Neural progenitor cell (in vitro differentiated cells): ENCODE measurements at regions not wholly inside any gene's neighbourhood (a gene's known extent, or its start where the extent isn't known, plus 50 kb on each side); places are given as distances from the start of the nearest gene placed in this dataset.

ENCODE experiments used
- DNase-seq: peaks from one replicate; pipeline ENCODE4 v3.0.0-alpha.2; 2016; ENCODE audit warnings: low spot score
- H2AFZ ChIP-seq: fragments of 200-600 bp; sonication (generic); replicated peaks from 2 replicates; pipeline ENCODE4 v1.6.1; 2016; ENCODE audit warnings: antibody characterized with exemption
- H3F3A ChIP-seq: fragments of 200-600 bp; sonication (generic); 2 replicates; pipeline ENCODE4 v1.6.1; 2016; ENCODE audit warnings: antibody characterized with exemption, low read depth
- H3K27ac ChIP-seq: fragments of 200-600 bp; sonication (generic); 2 replicates; pipeline ENCODE4 v1.5.1; 2016; ENCODE audit warnings: mild to moderate bottlenecking
- H3K27me3 ChIP-seq: fragments of 200-600 bp; sonication (generic); 2 replicates; pipeline ENCODE4 v1.6.1; 2016; ENCODE audit warnings: mild to moderate bottlenecking, moderate library complexity
- H3K36me3 ChIP-seq: fragments of 200-600 bp; sonication (generic); 2 replicates; pipeline ENCODE4 v1.5.1; 2016
- H3K4me1 ChIP-seq: fragments of 200-600 bp; sonication (generic); 2 replicates; pipeline ENCODE4 v1.6.1; 2016; ENCODE audit warnings: mixed run types
- H3K4me2 ChIP-seq: fragments of 200-600 bp; sonication (generic); 2 replicates; pipeline ENCODE4 v1.6.1; 2016
- H3K4me3 ChIP-seq: fragments of 200-600 bp; sonication (generic); 2 replicates; pipeline ENCODE4 v1.5.1; 2016
- H3K79me2 ChIP-seq: fragments of 200-600 bp; sonication (generic); 2 replicates; pipeline ENCODE4 v1.6.1; 2016; ENCODE audit warnings: low read depth
- H3K9ac ChIP-seq: fragments of 200-600 bp; sonication (generic); 2 replicates; pipeline ENCODE4 v1.6.1; 2016
- H3K9me3 ChIP-seq: fragments of 200-600 bp; sonication (generic); 2 replicates; pipeline ENCODE4 v1.5.1; 2016; ENCODE audit warnings: low read depth
- H4K20me1 ChIP-seq: fragments of 200-600 bp; sonication (generic); 2 replicates; pipeline ENCODE4 v1.6.1; 2016; ENCODE audit warnings: low read depth
- H3K27ac Mint-ChIP-seq: 3 replicates; pipeline ENCODE4 v1.8.0; 2021; ENCODE audit warnings: mixed read lengths
- H3K27me3 Mint-ChIP-seq: 2 replicates; pipeline ENCODE4 v1.8.0; 2022; ENCODE audit warnings: low read depth, mild to moderate bottlenecking, inconsistent platforms, moderate library complexity, mixed read lengths; ENCODE audit not compliant: insufficient read depth
- H3K36me3 Mint-ChIP-seq: 3 replicates; pipeline ENCODE4 v1.8.0; 2021; ENCODE audit warnings: mixed read lengths
- H3K4me1 Mint-ChIP-seq: 3 replicates; pipeline ENCODE4 v1.8.0; 2021; ENCODE audit warnings: mixed read lengths
- H3K4me3 Mint-ChIP-seq: 3 replicates; pipeline ENCODE4 v1.8.0; 2021; ENCODE audit warnings: mild to moderate bottlenecking, moderate library complexity, mixed read lengths
- H3K9me3 Mint-ChIP-seq: 3 replicates; pipeline ENCODE4 v1.8.0; 2020; ENCODE audit warnings: mixed read lengths
- EZH2 ChIP-seq: fragments of 200-600 bp; sonication (generic); IDR thresholded peaks from 2 replicates; pipeline ENCODE4 v1.6.1; 2017; ENCODE audit warnings: antibody characterized with exemption, mild to moderate bottlenecking, moderate library complexity
- EZH2phosphoT487 ChIP-seq: fragments of 200-600 bp; sonication (generic); IDR thresholded peaks from 2 replicates; pipeline ENCODE4 v1.6.1; 2017; ENCODE audit warnings: antibody characterized with exemption
- TF ChIP-seq, protein P1 (sequence below): fragments of 200-600 bp; sonication (generic); IDR thresholded peaks from 2 replicates; pipeline ENCODE4 v1.5.1; 2017; ENCODE audit warnings: antibody characterized with exemption, mild to moderate bottlenecking

DNA sequence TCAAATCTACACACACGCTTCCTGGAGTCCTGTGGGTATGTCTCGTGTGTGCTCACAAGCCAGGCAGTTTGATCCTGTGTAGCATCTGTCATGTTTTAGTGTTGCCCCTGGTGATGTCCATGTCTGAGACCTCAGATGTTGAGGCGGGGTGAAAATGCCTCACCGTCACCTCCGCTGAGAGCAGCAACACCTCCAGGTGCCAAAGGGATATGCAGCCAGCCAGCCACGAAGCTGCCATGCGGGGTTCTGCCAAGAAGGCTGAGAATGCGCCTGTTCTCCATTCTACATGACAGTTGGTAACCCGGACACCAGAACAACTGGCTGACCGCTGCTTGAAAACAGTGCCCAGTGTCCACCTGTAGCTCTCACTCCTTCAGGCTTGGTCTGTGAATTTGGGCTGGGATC lies 253.8 kb downstream of the TLE3 start:
- H4K20me1 ChIP-seq: no peaks in the 10 kb centered on the region
- H3K4me1 Mint-ChIP-seq: peaks cover 29% of the 10 kb centered on the region
- no peak for TF ChIP-seq EZH2phosphoT487
- TF ChIP-seq EZH2: no peak
- TF ChIP-seq, protein P1, sequence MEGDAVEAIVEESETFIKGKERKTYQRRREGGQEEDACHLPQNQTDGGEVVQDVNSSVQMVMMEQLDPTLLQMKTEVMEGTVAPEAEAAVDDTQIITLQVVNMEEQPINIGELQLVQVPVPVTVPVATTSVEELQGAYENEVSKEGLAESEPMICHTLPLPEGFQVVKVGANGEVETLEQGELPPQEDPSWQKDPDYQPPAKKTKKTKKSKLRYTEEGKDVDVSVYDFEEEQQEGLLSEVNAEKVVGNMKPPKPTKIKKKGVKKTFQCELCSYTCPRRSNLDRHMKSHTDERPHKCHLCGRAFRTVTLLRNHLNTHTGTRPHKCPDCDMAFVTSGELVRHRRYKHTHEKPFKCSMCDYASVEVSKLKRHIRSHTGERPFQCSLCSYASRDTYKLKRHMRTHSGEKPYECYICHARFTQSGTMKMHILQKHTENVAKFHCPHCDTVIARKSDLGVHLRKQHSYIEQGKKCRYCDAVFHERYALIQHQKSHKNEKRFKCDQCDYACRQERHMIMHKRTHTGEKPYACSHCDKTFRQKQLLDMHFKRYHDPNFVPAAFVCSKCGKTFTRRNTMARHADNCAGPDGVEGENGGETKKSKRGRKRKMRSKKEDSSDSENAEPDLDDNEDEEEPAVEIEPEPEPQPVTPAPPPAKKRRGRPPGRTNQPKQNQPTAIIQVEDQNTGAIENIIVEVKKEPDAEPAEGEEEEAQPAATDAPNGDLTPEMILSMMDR: no peak
- peaks cover 5% of the 10 kb centered on the region for H3K9me3 Mint-ChIP-seq
- H3K36me3 ChIP-seq: no peaks in the 10 kb centered on the region
- H3K4me2 ChIP-seq: no peak overlapping the region
- no peaks in the 10 kb centered on the region for H3K36me3 Mint-ChIP-seq
- no peak overlapping the region for H3K4me3 Mint-ChIP-seq
- H3K9me3 ChIP-seq: no peaks in the 10 kb centered on the region
- peaks cover 13% of the 10 kb centered on the region for H3K27me3 Mint-ChIP-seq
- H3K27me3 ChIP-seq: no peaks in the 10 kb centered on the region
- H2AFZ ChIP-seq: no peak overlapping the region
- H3K4me3 ChIP-seq: no peak overlapping the region
- H3K27ac ChIP-seq: no peak overlapping the region
- H3K79me2 ChIP-seq: no peaks in the 10 kb centered on the region
- H3K4me1 ChIP-seq: peaks cover 5% of the 10 kb centered on the region
- no peaks in the 10 kb centered on the region for H3F3A ChIP-seq
- no peak for DNase-seq
- peak overlapping the region; percentile 9 for H3K27ac Mint-ChIP-seq
- H3K9ac ChIP-seq: no peak overlapping the region

DNA sequence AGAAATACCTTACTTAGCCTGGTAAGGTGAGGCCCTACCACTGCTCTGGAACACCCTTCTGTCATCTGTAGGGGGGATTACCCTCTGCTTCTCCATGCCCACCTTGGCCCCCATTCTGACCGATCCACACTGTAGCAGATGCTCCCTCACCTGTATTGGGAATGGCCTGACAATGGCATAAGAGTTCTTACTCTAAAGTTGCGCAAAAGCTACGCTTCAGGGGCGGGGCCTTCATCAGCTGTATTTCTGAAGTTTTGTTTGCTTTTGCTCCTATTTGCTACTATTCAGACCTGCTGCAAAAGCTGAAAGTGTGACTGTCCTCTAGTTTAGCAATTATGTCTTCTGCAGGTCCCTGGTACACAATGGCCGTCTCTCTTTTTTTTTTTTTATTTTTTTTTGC lies 252.6 kb downstream of the TLE3 start:
- Histone ChIP-seq H3K79me2 (no peaks in the 10 kb centered on the region), H3K27me3 (no peaks in the 10 kb centered on the region), H3K9me3 (no peaks in the 10 kb centered on the region), H3K36me3 (no peaks in the 10 kb centered on the region), H4K20me1 (no peaks in the 10 kb centered on the region), H3K4me2 (no peak overlapping the region), H3K27ac (no peak overlapping the region), H3K4me3 (no peak overlapping the region), H3F3A (no peaks in the 10 kb centered on the region), H3K9ac (no peak overlapping the region), H3K4me1 (peaks cover 6% of the 10 kb centered on the region), H2AFZ (no peak overlapping the region)
- Mint-ChIP-seq H3K4me3 (no peak overlapping the region), H3K9me3 (peaks cover 4% of the 10 kb centered on the region), H3K36me3 (no peaks in the 10 kb centered on the region), H3K27me3 (peaks cover 13% of the 10 kb centered on the region), H3K27ac (no peak overlapping the region), H3K4me1 (peaks cover 31% of the 10 kb centered on the region)
- DNase-seq: no peak
- TF ChIP-seq, protein P1: no peak
- TF ChIP-seq EZH2phosphoT487 (no peak), EZH2 (no peak)

DNA sequence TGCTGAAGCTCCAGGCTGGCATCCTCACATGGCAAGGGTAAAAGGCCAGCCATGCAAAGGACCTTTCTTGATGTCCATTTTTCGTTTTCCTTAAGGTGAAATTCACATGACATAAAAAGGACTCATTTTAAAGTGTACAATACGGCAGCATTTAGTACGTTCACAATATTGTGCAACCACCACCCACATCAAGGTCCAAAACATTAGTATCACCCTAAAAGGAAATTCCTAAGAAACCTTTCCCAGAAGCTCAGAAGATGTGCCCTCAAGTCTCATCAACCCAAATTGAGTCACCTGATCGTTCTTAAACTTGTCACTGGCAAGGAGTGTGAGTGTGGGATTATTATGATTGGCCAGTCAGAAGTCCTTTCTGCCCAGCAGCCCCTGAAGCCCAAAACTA lies 250.1 kb downstream of the TLE3 start:
- no peak overlapping the region for H3K27ac ChIP-seq
- H4K20me1 ChIP-seq: no peaks in the 10 kb centered on the region
- H3K27me3 ChIP-seq: no peaks in the 10 kb centered on the region
- H3K36me3 ChIP-seq: no peaks in the 10 kb centered on the region
- no peak for DNase-seq
- no peaks in the 10 kb centered on the region for H3F3A ChIP-seq
- H3K27me3 Mint-ChIP-seq: peaks cover 7% of the 10 kb centered on the region
- TF ChIP-seq EZH2: no peak
- TF ChIP-seq, protein P1: no peak
- TF ChIP-seq EZH2phosphoT487: no peak
- H3K9me3 Mint-ChIP-seq: peaks cover 4% of the 10 kb centered on the region
- peaks cover 46% of the 10 kb centered on the region for H3K4me1 Mint-ChIP-seq
- no peak overlapping the region for H3K4me3 ChIP-seq
- no peaks in the 10 kb centered on the region for H3K79me2 ChIP-seq
- H2AFZ ChIP-seq: no peak overlapping the region
- H3K27ac Mint-ChIP-seq: no peak overlapping the region
- no peak overlapping the region for H3K9ac ChIP-seq
- no peaks in the 10 kb centered on the region for H3K9me3 ChIP-seq
- H3K36me3 Mint-ChIP-seq: no peaks in the 10 kb centered on the region
- H3K4me1 ChIP-seq: peaks cover 20% of the 10 kb centered on the region
- no peak overlapping the region for H3K4me3 Mint-ChIP-seq
- H3K4me2 ChIP-seq: no peak overlapping the region

DNA sequence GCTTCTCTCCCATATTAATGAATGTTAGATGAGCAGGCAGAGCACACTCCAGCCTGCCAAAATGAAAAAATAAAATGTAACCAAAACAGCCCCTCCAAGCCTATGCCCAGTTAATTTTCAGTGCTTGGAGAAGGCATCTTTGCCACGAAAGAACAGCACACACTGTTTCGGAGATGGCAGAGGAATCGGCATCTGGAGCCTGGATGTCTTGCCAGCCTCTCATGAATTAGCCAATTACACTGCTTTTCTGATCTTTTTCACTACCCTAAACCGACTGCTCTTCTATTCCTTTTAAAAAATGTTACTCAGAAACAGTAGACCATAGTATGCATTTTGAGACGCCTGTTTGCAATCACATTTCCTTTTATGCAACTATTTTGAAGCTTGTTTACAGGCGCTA lies 249.6 kb downstream of the TLE3 start:
- Mint-ChIP-seq H3K27me3 (peaks cover 5% of the 10 kb centered on the region), H3K4me3 (no peak overlapping the region), H3K4me1 (peaks cover 47% of the 10 kb centered on the region), H3K36me3 (no peaks in the 10 kb centered on the region), H3K27ac (no peak overlapping the region), H3K9me3 (no peaks in the 10 kb centered on the region)
- no peaks in the 10 kb centered on the region for H3K27me3 ChIP-seq
- H2AFZ ChIP-seq: no peak overlapping the region
- no peak overlapping the region for H3K27ac ChIP-seq
- no peak overlapping the region for H3K9ac ChIP-seq
- no peaks in the 10 kb centered on the region for H3F3A ChIP-seq
- no peak overlapping the region for H3K4me3 ChIP-seq
- H3K36me3 ChIP-seq: no peaks in the 10 kb centered on the region
- no peaks in the 10 kb centered on the region for H3K9me3 ChIP-seq
- peaks cover 20% of the 10 kb centered on the region for H3K4me1 ChIP-seq
- DNase-seq: no peak
- H3K4me2 ChIP-seq: no peak overlapping the region
- no peaks in the 10 kb centered on the region for H3K79me2 ChIP-seq
- TF ChIP-seq, protein P1: no peak
- no peak for TF ChIP-seq EZH2phosphoT487
- TF ChIP-seq EZH2: no peak
- H4K20me1 ChIP-seq: no peaks in the 10 kb centered on the region
